K562 (cell line): ENCODE measurements at regions not wholly inside any gene's neighbourhood (a gene's known extent, or its start where the extent isn't known, plus 50 kb on each side); places are given as distances from the start of the nearest gene placed in this dataset.

Experiments
- ATAC-seq: fragments of 200-7000 bp; cut with Tn5 transposase; 3 replicates; pipeline ENCODE4 v1.9.1; 2020; ENCODE audit warnings: moderate library complexity
- BruUV-seq: library from RNA; stranded (reverse); fragments of 400-500 nt; replicated peaks from 2 replicates; lab custom pipeline; 2021; lab: Mats Ljungman, UMichigan
- CTCF ChIA-PET: fragments of 300-600 bp; formaldehyde crosslinking; extraction: SDS; loops from one replicate; lab custom pipeline; 2021; ENCODE audit warnings: low intra/inter-chr PET ratio; lab: Yijun Ruan, JAX
- POLR2A ChIA-PET: fragments of 300-600, 350-650 bp; sonication (Branson Sonifier 250); formaldehyde crosslinking; extraction: SDS; loops from one replicate; lab custom pipeline; 2021; ENCODE audit warnings: antibody characterized with exemption, inconsistent platforms; lab: Yijun Ruan, JAX
- DNase-seq, 4 experiments: peaks; one replicate each; pipeline versions ENCODE4 v3.0.0 to v3.0.0-alpha.2; 2011 to 2018; ENCODE audit warnings: low spot score in 3 of 4, mixed read lengths in 3 of 4; ENCODE audit errors: extremely low read depth in 1 of 4
- FAIRE-seq: peaks from 2 replicates; lab custom pipeline; 2011; peaks lifted over from hg19 to GRCh38; lab: Jason Lieb, UNC
- H2AFZ ChIP-seq: 2 replicates; pipeline ENCODE4 v1.6.0; 2011; ENCODE audit warnings: low read depth, low read length, control low read depth, inconsistent platforms
- H3K27ac ChIP-seq: fragments of 200-600 bp; 3 replicates; pipeline ENCODE4 v1.8.0; 2011; ENCODE audit warnings: low read depth, mild to moderate bottlenecking, control low read depth, inconsistent platforms, low read length, moderate library complexity, mixed read lengths; ENCODE audit errors: extremely low read depth
- H3K27me3 ChIP-seq, 2 experiments: fragments of 300-600 bp in 1 of 2; 2 replicates in 1 of 2; 3 replicates in 1 of 2; pipeline versions ENCODE4 v1.6.0 to v1.8.0; 2011; ENCODE audit warnings: inconsistent platforms in 2 of 2, low read length in 2 of 2, mild to moderate bottlenecking in 1 of 2, mixed read lengths in 1 of 2, moderate library complexity in 1 of 2; ENCODE audit not compliant: control insufficient read depth in 2 of 2, insufficient read depth in 2 of 2
- H3K36me3 ChIP-seq: fragments of 300-600 bp; 3 replicates; pipeline ENCODE4 v1.8.0; 2011; ENCODE audit warnings: mild to moderate bottlenecking, low read length, inconsistent platforms; ENCODE audit not compliant: control insufficient read depth, insufficient read depth
- H3K4me1 ChIP-seq, 2 experiments: fragments of 200-600 bp in 1 of 2; replicated peaks in 1 of 2; 2 replicates in 1 of 2; 3 replicates in 1 of 2; pipeline versions ENCODE4 v1.5.1 to v1.8.0; 2011; ENCODE audit warnings: inconsistent platforms in 2 of 2, low read length in 2 of 2, mild to moderate bottlenecking in 1 of 2, mixed read lengths in 1 of 2, moderate library complexity in 1 of 2; ENCODE audit not compliant: control insufficient read depth in 2 of 2, insufficient read depth in 2 of 2
- H3K4me2 ChIP-seq: 2 replicates; pipeline ENCODE4 v1.6.1; 2011; ENCODE audit warnings: low read length, control low read depth, inconsistent platforms, mixed read lengths; ENCODE audit not compliant: insufficient read depth
- H3K4me3 ChIP-seq: fragments of 200-600 bp; sonication (generic), shearing (Covaris generic); 2 replicates; pipeline ENCODE4 v1.5.1; 2016; ENCODE audit warnings: control low read depth, inconsistent platforms
- H3K79me2 ChIP-seq: fragments of 200-600 bp; 3 replicates; pipeline ENCODE4 v1.8.0; 2011; ENCODE audit warnings: low read length, inconsistent platforms; ENCODE audit not compliant: control insufficient read depth, insufficient read depth
- H3K9ac ChIP-seq, 2 experiments: 2 replicates each; pipeline versions ENCODE4 v1.6.0 to v1.6.1; 2011; ENCODE audit warnings: low read depth in 2 of 2, low read length in 2 of 2, control low read depth in 1 of 2, inconsistent platforms in 1 of 2, mild to moderate bottlenecking in 1 of 2, mixed read lengths in 1 of 2; ENCODE audit not compliant: insufficient read depth in 1 of 2
- H3K9me1 ChIP-seq: one replicate; pipeline ENCODE4 v1.6.0; 2011; ENCODE audit warnings: inconsistent platforms, mild to moderate bottlenecking, low read length, moderate library complexity; ENCODE audit not compliant: control insufficient read depth, insufficient read depth
- H3K9me3 ChIP-seq: replicated peaks from 2 replicates; pipeline ENCODE4 v1.5.1; 2011; ENCODE audit warnings: low read depth, low read length, inconsistent platforms; ENCODE audit not compliant: control insufficient read depth, insufficient read depth
- H4K20me1 ChIP-seq: replicated peaks from 2 replicates; pipeline ENCODE4 v1.6.1; 2011; ENCODE audit warnings: low read length, inconsistent platforms, mixed read lengths; ENCODE audit not compliant: control insufficient read depth, insufficient read depth
- BRF1 ChIP-seq: IDR thresholded peaks from 3 replicates; pipeline ENCODE4 v1.6.1; 2011; ENCODE audit warnings: borderline replicate concordance, mild to moderate bottlenecking; ENCODE audit not compliant: insufficient read length; ENCODE audit errors: extremely low read depth
- CBX3 ChIP-seq, 2 experiments: IDR thresholded peaks; 1 replicate in 1 of 2; 2 replicates in 1 of 2; pipeline ENCODE4 v1.6.1; 2012; ENCODE audit warnings: inconsistent platforms in 2 of 2, low read length in 2 of 2, borderline replicate concordance in 1 of 2, control low read depth in 1 of 2
- CHD1 ChIP-seq: fragments of 200-600 bp; sonication (generic); IDR thresholded peaks from one replicate; pipeline ENCODE4 v1.6.1; 2012; ENCODE audit warnings: mild to moderate bottlenecking, moderate library complexity, low read length, inconsistent platforms
- CHD4 ChIP-seq: fragments of 200-600 bp; sonication (generic); IDR thresholded peaks from 3 replicates; pipeline ENCODE4 v1.6.1; 2012; ENCODE audit warnings: low read depth, mild to moderate bottlenecking, mixed read lengths, low read length, inconsistent platforms; ENCODE audit not compliant: insufficient read depth, insufficient replicate concordance, poor library complexity, severe bottlenecking
- EGR1 ChIP-seq: fragments of 450-650 bp; conservative IDR thresholded peaks from 2 replicates; pipeline ENCODE4 v1.6.1; 2017; ENCODE audit warnings: mild to moderate bottlenecking
- ELF1 ChIP-seq: fragments of 200-800 bp; sonication (Bioruptor generic); IDR thresholded peaks from 2 replicates; pipeline ENCODE4 v1.6.1; 2016; ENCODE audit warnings: missing genetic modification characterization, missing compliant biosample characterization
- POLR2AphosphoS5 ChIP-seq: IDR thresholded peaks from 2 replicates; pipeline ENCODE4 v1.6.1; 2011; ENCODE audit warnings: mild to moderate bottlenecking, low read depth, low read length, moderate library complexity; ENCODE audit not compliant: control insufficient read depth, insufficient read depth
- RB1 ChIP-seq: fragments of 450-650 bp; IDR thresholded peaks from 2 replicates; pipeline ENCODE4 v1.6.1; 2017; ENCODE audit warnings: low read depth, mild to moderate bottlenecking
- RBFOX2 ChIP-seq: fragments of 200-400 bp; formaldehyde crosslinking; IDR thresholded peaks from 2 replicates; pipeline ENCODE4 v1.6.1; 2017; ENCODE audit warnings: low read depth, mild to moderate bottlenecking, low read length, moderate library complexity
- RUNX1 ChIP-seq: sonication (generic); IDR thresholded peaks from 2 replicates; pipeline ENCODE4 v1.6.1; 2016; ENCODE audit warnings: antibody characterized with exemption, low read depth
- SLC30A9 ChIP-seq: fragments of 250-450 bp; sonication (Bioruptor Pico); IDR thresholded peaks from 2 replicates; pipeline ENCODE4 v1.8.0; 2022; ENCODE audit warnings: mild to moderate bottlenecking, moderate library complexity
- SMARCA5 ChIP-seq: fragments of 450-650 bp; IDR thresholded peaks from 2 replicates; pipeline ENCODE4 v1.6.1; 2016
- ZNF224 ChIP-seq: sonication (generic); formaldehyde crosslinking; IDR thresholded peaks from 2 replicates; pipeline ENCODE4 v1.8.0; 2022; ENCODE audit warnings: mild to moderate bottlenecking, missing genetic modification reagents
- ZNF695 ChIP-seq: fragments of 450-650 bp; formaldehyde crosslinking; IDR thresholded peaks from 2 replicates; pipeline ENCODE4 v1.4.0; 2020; ENCODE audit warnings: mild to moderate bottlenecking, moderate library complexity
- WGBS: fragments of 100-300 bp; shearing (Covaris generic); methylation state at CpG from one replicate; pipeline ENCODE4 v1.1.6; 2016; ENCODE audit warnings: low coverage, mixed read lengths; ENCODE audit not compliant: insufficient coverage; ENCODE audit errors: missing lambda C conversion rate; 5-methylcytosine and 5-hydroxymethylcytosine counted together
- in situ Hi-C: fragments of 300-500 bp; cut with MboI; formaldehyde crosslinking; loops from 4 replicates; pipeline ENCODE4 v1.15.0; 2018; ENCODE audit warnings: inconsistent platforms, mixed read lengths
- intact Hi-C: fragments of 100-400 bp; cut with micrococcal nuclease; formaldehyde crosslinking; loops from 2 replicates; pipeline ENCODE4 v1.14.2; 2022
- TF ChIP-seq, protein P1 (sequence below): sonication (generic); formaldehyde crosslinking; IDR thresholded peaks from 2 replicates; pipeline ENCODE4 v1.8.0; 2022; ENCODE audit warnings: missing genetic modification reagents, mild to moderate bottlenecking, borderline replicate concordance

DNA sequence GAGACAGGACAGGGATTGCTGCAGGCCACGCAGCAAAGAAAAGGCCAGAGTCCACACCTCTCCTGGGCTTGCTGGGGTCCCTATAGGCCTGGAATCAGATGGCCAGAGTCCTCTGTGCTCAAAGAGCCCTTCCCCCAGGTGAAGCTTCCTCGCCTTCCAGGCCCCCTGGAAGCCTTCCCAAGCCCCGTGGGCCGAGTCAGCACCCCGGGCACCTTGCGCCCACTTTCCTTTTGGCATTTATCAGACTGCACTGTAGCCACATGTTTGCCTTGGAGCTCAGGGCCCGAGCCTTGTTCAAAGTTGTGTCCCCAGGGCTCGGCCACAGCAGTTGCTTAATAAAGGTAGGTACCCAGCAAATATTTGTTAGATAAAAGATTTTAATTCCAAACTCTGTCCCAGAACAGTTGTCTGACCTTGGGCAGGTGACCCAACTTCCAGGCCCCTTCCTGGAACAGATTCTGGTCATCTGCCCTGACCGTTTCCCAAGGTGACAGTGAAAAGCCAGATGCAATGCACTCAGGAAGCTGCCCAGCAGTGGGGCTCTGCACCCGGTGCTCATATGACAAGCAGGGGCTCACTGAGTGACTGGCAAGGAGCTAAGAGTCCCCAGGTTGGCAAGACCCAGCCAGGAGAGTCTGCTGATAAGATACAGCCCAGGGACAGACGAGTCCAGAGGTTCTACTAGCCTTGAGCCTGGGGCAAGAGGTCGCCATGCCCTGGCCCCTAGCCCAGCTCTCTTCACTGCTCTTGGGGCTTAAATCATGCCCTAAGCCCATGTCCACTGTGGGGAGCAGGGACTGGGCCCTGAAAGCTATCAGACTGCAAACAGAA is 81.2 kb downstream of the PITPNM2 start:
- intact Hi-C loops (no loop called here), in situ Hi-C loops (no loop called here)
- H4K20me1 ChIP-seq = peaks cover 6% of the 10 kb centered on the region
- ATAC-seq = no peak
- no TSS peak for BruUV-seq
- no peak overlapping the region for H3K4me3 ChIP-seq
- no peak for TF ChIP-seq RBFOX2
- TF ChIP-seq ZNF224 (CRISPR knock-in tag) = no peak
- TF ChIP-seq SMARCA5 = no peak
- no peak for TF ChIP-seq RUNX1
- no peak for TF ChIP-seq ZNF695
- no peak for TF ChIP-seq POLR2AphosphoS5
- no peak for TF ChIP-seq CHD4
- no peak for TF ChIP-seq RB1
- no peak for TF ChIP-seq ELF1 (tag)
- TF ChIP-seq, protein P1, sequence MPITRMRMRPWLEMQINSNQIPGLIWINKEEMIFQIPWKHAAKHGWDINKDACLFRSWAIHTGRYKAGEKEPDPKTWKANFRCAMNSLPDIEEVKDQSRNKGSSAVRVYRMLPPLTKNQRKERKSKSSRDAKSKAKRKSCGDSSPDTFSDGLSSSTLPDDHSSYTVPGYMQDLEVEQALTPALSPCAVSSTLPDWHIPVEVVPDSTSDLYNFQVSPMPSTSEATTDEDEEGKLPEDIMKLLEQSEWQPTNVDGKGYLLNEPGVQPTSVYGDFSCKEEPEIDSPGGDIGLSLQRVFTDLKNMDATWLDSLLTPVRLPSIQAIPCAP (CRISPR knock-in tag) = no peak
- TF ChIP-seq SLC30A9 (CRISPR knock-in tag) = no peak
- no peak for TF ChIP-seq CHD1
- no peak for TF ChIP-seq BRF1
- TF ChIP-seq EGR1 = no peak
- no peak for TF ChIP-seq CBX3 (IDR thresholded peaks at IDR 0.05; ENCODE audit: borderline replicate concordance in 1 of 2, low read length in 2 of 2)
- H3K36me3 ChIP-seq = no peaks in the 10 kb centered on the region
- no peak for FAIRE-seq
- ChIA-PET POLR2A (interaction anchor here (0.6 to 4.9 kb wide), 5 partner anchors 8 to 163 kb away, joined by 3 to 23 read pairs (median 3); no protein-coding TSS in a partner anchor), CTCF (no interaction called here)
- no peak overlapping the region; a peak in 1 of 4 replicates for H3K9ac ChIP-seq
- no peak overlapping the region for H2AFZ ChIP-seq
- 55% methylated on average over 11 of the region's 12 CpGs for WGBS
- no peaks in the 10 kb centered on the region for H3K9me3 ChIP-seq
- H3K79me2 ChIP-seq = no peaks in the 10 kb centered on the region
- H3K27me3 ChIP-seq = no peaks in the 10 kb centered on the region
- H3K9me1 ChIP-seq = no peaks in the 10 kb centered on the region
- H3K27ac ChIP-seq = no peak overlapping the region
- H3K4me2 ChIP-seq = no peak overlapping the region
- peaks cover 0 to 6% of the 10 kb centered on the region in 2 experiments; a peak in 2 of 5 replicates for H3K4me1 ChIP-seq
- no peak for DNase-seq
